GM12875 (cell line): ENCODE measurements at regions not wholly inside any gene's neighbourhood (a gene's known extent, or its start where the extent isn't known, plus 50 kb on each side); places are given as distances from the start of the nearest gene placed in this dataset.

Experiments
- H3K4me3 ChIP-seq: one replicate; pipeline ENCODE4 v1.5.1; 2011; ENCODE audit warnings: low read depth, low read length, control low read depth
- CTCF ChIP-seq: IDR thresholded peaks from 2 replicates; pipeline ENCODE4 v1.5.1; 2011; ENCODE audit warnings: low read depth, mild to moderate bottlenecking, control low read depth, inconsistent platforms, low read length, moderate library complexity, borderline replicate concordance; ENCODE audit not compliant: insufficient read depth

GRCh38 chr12:111256629-111257434 lies 112.1 kb downstream of the PHETA1 start:
- H3K4me3 ChIP-seq = no peak overlapping the region
- TF ChIP-seq CTCF = no peak

GRCh38 chr12:111255261-111255660 lies 113.6 kb downstream of the PHETA1 start:
- H3K4me3 ChIP-seq = no peak overlapping the region
- TF ChIP-seq CTCF = no peak

GRCh38 chr12:111254106-111254505 lies 114.8 kb downstream of the PHETA1 start:
- no peak overlapping the region for H3K4me3 ChIP-seq
- no peak for TF ChIP-seq CTCF

DNA sequence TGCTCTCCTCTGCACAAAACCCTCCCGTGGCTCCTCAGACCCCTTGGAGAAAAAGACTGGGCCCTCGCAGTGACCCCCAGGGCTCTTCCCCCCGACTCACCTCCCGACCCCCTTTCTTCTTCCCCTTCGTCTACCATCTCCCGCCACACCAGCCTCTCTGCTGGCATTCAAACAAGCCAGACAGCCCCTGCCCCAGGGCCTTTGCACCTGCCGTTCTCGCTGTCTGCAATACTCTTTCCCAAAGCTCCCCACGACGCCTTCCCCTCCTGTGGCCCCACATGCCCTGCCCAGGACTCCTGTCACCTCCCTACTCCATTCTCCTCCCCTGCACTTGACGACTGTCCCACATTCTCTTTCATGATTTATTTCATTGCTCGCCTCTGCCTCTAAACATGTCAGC lies 115.7 kb downstream of the PHETA1 start:
- no peak for TF ChIP-seq CTCF
- no peak overlapping the region for H3K4me3 ChIP-seq

DNA sequence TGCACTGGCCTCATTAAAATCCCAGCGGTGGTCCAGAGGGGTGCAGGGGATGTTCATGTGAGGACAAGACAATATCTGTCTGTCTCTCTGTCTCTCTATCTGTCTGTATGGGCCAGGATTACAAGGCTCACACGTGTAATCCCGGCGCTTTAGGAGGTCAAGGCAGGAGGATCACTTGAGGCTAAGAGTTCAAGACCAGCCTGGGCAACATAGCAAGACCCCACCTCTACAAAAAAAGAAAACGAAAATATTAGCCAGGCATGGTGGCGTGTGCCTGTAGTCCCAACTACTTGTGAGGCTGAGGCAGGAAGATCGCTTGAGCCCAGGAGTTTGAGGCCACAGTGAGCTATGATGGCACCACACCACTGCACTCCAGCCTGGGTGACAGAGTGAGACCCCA lies 117.1 kb downstream of the PHETA1 start:
- no peak for TF ChIP-seq CTCF
- no peak overlapping the region for H3K4me3 ChIP-seq

DNA sequence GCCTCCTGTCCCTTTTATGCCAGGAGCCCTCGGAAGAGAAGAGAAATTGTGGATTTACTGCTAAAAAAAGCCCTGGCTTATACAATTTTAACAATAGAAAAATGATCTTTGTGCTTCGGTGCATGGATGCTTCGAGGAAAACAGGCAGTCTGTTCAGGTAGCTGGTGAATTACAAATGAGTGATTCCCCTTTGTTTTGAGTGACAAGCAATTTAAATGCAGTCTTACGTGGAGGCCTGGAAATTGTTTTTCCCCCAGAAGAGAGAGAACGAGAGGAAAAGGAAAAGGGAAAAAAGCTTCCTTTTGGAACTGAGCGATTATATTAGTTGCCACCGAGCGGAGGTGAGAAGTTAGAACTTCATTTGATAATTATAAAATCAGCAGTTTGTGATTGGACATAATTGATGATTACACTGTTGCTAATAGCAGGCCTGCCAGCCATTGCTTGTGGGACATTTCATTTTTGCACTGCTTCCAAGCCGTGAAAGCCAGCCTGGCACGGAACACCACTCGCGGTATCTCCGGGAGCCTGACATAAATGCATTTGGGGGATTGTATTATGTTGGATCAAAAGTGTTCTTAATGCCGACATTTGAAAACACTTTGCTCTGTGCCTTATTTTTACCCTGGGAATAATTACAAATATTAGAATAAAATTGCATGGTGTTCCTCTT lies 117.7 kb downstream of the PHETA1 start:
- no peak overlapping the region for H3K4me3 ChIP-seq
- no peak for TF ChIP-seq CTCF
